RWPE1 (cell line): ENCODE measurements at regions not wholly inside any gene's neighbourhood (a gene's known extent, or its start where the extent isn't known, plus 50 kb on each side); places are given as distances from the start of the nearest gene placed in this dataset.

Experiments
- CTCF ChIA-PET: fragments of 350-600 bp; sonication (Branson Sonifier 250); formaldehyde crosslinking; extraction: SDS; loops from one replicate; lab custom pipeline; 2021; lab: Yijun Ruan, JAX
- POLR2A ChIA-PET: fragments of 400-600 bp; formaldehyde crosslinking; extraction: SDS; loops from one replicate; lab custom pipeline; 2020; ENCODE audit warnings: antibody characterized with exemption; ENCODE audit not compliant: low non-redundant PET; lab: Yijun Ruan, JAX
- DNase-seq: peaks from one replicate; pipeline ENCODE4 v3.0.0; 2012; ENCODE audit warnings: low spot score
- H3K27ac ChIP-seq: fragments of 450-650 bp; 2 replicates; pipeline ENCODE4 v1.5.1; 2017
- CTCF ChIP-seq: fragments of 450-650 bp; conservative IDR thresholded peaks from 2 replicates; pipeline ENCODE4 v1.5.1; 2017; ENCODE audit warnings: low read depth, mild to moderate bottlenecking

- DNase-seq = peak; percentile 60
- POLR2A ChIA-PET = no interaction called here
- TF ChIP-seq CTCF = no peak
- CTCF ChIA-PET = interaction anchor here (1.0 kb wide), 1 partner anchor 295 kb away, joined by 3 read pairs; no protein-coding TSS in a partner anchor
- peak overlapping the region; percentile 85 for H3K27ac ChIP-seq
These were observed 296.2 kb upstream of the FLRT2 start for GRCh38 chr14:85233756-85234155.

DNA sequence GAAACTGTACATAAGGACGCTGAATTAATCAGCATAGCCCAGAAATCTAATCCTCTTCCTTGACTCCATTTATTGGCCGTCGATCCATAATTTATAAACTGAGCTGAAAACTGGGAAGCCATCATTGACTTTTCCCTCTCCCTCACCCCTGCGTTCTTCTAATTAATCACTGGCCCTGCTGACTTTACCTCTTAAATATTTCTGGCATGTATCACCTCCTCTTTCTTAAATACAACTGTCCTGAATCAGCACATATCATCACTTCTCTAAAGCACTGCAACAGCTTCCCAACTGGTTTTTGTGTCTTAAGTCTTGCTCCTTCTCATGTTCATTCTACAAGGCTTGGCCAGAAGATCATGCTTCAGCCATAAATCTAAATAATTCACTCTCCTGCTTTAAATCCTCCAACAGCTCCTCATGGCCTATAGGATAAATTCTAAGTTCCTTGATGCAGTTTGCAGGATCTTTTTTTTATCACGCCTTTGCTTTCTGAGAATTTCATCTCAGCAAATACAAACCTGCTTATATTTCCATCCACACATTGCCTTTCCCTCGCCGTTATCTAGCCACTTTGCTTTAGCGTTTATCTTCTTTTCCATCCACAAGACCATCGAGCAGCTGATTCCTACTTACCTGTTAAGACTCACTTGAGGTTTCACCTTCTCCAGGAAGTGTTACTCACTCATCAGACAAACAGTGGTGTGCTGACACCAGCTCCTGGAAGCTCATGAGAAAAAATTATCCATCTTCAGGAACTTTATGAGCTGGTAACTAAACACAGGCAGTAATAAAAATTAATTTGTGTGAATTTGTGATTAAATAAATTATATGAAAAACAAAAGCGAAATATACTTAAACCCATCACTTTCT, 295.6 kb upstream of the FLRT2 start:
- ChIA-PET CTCF (interaction anchor here (0.5 to 1.0 kb wide), 3 partner anchors 20 to 295 kb away, joined by 3 to 4 read pairs (median 3); no protein-coding TSS in a partner anchor), POLR2A (no interaction called here)
- peak; percentile 81 for DNase-seq
- no peak overlapping the region for H3K27ac ChIP-seq
- TF ChIP-seq CTCF = no peak

GRCh38 chr14:85235868-85236267, 294.1 kb upstream of the FLRT2 start:
- TF ChIP-seq CTCF = no peak
- ChIA-PET CTCF (no interaction called here), POLR2A (no interaction called here)
- no peak overlapping the region for H3K27ac ChIP-seq
- DNase-seq = no peak

DNA sequence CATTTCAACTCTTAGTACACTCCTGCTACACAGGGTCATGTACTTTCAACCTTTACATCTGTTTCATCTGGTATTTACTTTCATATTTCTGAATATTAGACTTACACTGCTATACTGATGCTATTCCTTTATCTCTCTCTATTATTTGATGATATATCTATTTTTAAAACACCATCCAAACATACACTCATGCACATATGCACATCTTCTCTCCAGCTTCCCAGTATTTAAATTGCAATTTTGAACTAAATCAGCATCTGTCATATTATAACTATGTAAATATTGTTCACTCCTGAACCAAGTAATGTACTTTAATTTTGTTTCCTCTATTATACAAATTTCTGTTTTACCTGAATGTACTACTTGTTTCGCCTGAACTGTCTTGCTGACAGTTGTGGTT, 293.6 kb upstream of the FLRT2 start:
- DNase-seq = no peak
- no peak overlapping the region for H3K27ac ChIP-seq
- POLR2A ChIA-PET = no interaction called here
- no peak for TF ChIP-seq CTCF
- CTCF ChIA-PET = no interaction called here

- ChIA-PET CTCF (interaction anchor here (0.7 kb wide), 1 partner anchor 442 kb away, joined by 3 read pairs; no protein-coding TSS in a partner anchor), POLR2A (no interaction called here)
- TF ChIP-seq CTCF = no peak
- no peak overlapping the region for H3K27ac ChIP-seq
- DNase-seq = no peak
These were observed 290.2 kb upstream of the FLRT2 start for GRCh38 chr14:85239791-85240190.

DNA sequence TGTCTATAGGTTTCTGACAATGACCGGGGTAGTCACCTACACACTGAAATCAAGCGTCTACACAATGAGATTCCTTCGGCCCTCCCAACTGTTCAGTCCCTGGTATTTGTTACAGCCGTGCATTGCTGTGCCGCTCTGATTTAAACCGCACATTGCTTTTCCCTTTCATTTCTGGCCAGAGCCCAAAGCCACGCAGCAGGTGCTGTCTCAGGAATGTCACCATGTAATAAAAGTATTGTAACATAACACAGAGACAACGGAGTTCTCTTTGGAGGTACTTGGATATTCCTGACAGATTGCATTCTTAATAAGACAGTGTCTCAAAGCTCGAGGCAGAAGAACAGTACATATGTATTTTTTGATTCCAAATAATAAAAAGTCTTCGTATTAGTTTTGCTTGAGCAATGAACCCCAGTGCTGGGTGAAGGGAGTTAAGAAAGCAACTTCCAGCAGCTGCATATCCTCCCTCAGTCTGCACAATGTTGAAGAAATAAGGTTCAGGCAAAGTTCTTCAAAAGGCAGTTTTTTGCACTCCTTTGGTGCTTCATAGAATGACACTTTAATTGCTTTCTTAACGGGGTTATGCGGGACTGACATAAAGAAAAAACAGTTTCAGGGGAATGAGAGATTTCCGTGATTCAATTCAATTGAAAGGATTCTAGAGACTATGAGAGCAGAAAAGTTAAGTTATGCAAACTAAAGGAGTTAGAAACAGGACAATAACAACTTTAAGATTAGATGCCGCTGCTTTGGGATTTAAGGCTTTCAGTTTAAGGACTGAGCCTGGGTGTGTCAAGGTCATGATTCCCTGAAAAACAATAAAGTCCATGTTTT, 288.7 kb upstream of the FLRT2 start:
- no peak for DNase-seq
- ChIA-PET POLR2A (no interaction called here), CTCF (no interaction called here)
- no peak for TF ChIP-seq CTCF
- no peak overlapping the region for H3K27ac ChIP-seq
